Activated T-cell treated with anti-CD3 and anti-CD28 coated beads for 24 hours (primary cell): ENCODE measurements at regions not wholly inside any gene's neighbourhood (a gene's known extent, or its start where the extent isn't known, plus 50 kb on each side); places are given as distances from the start of the nearest gene placed in this dataset.
"Not testable (repeated sequence)": the region's sequence is repeated elsewhere in the genome, so short reads cannot be mapped to it uniquely, and the experiment has no call there.

ENCODE experiments used
- DNase-seq: peaks from one replicate; pipeline ENCODE4 v3.0.0-alpha.2; 2020; ENCODE audit warnings: low read depth

DNA sequence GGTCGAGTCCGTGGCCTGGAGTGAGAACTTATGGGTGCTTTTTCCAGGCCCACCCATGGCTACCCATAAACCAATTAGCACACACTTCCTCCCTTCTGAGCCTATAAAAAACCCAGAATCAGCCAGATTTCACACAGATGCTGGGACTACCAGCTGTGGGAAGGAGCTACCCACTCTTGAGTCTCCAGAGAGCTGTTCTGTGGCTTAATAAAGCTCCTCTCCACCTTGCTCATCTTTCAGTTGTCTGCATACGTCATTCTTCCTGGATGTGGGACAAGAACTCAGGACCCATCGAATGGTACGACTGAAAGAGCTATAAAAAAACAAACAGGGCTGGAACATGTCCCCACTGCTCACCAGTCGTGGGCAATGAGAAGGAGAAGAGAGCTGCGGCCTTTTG, 555.4 kb upstream of the CCDC54 start:
- no peak for DNase-seq

DNA sequence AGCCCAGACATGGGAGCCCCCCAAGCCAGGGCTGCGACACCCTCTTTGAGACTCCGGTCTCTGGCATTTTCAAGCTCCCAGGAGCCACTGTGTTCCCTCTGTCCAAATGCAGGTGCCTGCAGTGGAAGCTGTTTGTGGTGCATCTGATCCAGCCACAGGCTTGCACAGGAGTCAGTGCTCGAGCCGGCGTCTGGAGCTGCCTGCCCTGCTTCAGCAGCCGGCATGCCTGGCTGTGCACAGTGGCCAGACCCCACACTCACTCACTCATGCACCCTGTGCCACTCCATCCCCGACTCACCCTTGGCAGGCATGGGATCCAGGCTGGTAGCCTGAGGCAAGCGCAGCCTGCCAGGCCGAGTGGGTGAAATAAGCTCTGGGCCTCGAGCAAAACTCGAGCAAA, 555.0 kb upstream of the CCDC54 start:
- DNase-seq, result no peak

DNA sequence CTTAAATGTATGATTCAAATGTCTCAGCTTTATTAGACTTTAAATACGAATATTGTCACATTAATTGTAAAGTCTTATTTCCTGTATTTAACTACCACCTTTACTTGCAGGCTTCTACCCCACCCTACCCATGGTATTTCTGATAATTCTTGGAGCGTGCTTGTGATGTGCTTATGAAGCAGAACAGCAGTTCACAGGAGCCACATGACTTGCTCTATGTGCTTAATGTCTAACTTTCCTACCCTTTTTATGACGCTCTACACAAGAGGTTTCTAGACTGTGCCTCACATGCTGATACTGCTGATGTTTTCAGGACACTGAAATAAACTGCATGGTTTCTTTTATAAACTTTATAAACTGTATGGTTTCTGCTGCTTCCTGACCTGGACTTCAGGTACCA, 553.5 kb upstream of the CCDC54 start:
- DNase-seq, result no peak

DNA sequence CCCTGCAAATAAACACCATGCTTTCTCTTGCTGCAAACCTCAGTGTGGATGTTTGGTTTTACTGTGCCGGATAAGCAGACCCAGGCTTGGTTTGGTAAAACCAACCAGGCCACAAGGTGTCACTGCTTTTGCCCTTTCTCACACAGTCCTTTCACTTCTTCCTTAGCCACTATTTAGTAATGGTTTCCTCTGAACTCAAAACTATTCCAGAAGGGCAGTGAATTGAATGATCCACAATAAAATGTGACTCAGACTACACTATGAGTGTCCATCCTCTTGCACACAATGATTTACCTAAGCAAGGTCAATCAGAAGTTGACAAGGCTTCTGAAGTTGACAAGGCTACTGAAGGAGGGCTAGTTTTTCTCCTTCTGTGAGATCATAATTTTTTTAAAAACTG, 552.4 kb upstream of the CCDC54 start:
- DNase-seq, result no peak

DNA sequence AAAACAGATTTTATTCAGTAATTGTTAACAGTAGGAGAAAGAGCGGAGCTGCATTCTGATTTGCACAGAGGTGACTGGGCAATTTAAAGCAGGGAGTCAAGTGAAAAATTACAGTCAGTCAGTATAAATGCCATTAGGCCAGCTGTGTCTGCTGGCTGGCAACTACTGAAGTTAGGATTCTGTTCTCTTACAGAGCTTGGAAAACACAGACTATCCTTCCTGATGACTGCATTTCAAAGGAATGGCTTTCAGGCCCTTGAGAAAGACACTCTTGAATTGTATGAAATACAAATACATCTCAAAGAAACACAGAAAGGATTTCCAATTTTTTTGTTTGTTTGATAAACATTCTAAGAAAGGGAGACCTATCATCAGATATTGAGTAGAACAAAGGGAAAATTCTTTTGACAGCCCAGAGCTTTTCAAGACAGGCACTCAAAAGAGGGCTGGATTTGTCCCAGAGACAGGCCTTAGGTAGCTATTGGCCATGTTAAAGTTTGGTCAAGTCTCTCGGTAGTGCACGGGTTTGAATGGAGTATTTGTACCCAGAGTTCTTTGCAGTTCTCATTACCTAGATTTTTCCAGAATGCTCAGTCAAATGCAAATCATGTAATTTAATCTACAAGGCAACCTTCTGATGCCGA, 551.2 kb upstream of the CCDC54 start:
- DNase-seq, result no peak

DNA sequence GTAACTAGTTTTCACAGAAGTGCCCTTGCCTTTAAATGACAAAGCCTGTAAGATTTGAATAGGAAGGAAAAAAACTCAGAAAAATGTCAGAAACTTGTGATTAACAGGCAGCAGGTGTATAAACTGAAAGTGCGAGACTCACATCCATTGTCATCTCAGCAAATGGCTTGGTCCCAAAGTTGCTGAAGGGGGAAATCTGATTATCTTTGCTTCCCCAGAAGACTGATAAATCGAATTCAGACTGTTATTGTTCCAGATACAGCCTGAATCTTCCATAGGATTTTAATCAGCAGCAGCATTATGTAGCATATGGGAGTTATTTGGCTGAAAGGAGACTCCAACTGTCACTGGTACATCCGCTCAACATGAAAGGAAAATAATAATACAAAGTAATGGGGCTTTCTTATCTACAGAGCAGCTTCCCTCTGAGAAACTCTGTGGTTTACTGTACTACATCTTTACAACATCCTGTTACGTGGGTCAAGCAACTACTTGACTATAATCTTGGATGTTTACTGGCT, 550.4 kb upstream of the CCDC54 start:
- DNase-seq, result no peak

DNA sequence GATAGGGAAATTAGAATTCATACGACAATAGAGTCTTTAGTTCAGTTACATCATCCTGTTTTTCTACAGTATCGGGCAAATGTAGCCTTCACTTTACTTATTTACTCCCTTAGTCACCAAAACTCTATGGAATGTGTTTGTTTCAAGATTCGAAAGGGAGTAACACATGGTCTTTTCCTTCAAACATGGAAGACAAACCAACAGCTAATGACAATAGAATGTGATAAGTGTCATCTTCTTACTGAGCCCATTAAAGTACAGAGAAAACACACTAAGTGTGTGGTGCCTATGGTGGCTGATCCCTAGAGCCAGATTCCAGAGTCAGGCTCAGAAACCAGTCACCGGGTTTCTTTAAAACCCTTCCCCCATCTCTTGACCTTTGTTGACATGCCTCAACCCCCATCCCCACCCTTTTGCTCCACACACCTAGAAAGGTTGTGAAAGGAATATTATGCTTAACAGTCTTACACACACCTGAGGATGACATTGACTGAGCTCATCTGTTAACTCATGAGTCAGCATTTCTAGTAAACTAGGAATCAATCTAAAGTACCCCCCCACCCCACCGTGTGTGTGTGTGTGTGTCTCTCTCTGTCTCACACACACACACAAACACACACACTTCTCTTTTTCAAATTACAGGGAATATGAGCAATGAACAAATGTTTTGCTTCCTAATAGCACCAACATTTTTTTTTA, 549.6 kb upstream of the CCDC54 start:
- DNase-seq, result no peak

DNA sequence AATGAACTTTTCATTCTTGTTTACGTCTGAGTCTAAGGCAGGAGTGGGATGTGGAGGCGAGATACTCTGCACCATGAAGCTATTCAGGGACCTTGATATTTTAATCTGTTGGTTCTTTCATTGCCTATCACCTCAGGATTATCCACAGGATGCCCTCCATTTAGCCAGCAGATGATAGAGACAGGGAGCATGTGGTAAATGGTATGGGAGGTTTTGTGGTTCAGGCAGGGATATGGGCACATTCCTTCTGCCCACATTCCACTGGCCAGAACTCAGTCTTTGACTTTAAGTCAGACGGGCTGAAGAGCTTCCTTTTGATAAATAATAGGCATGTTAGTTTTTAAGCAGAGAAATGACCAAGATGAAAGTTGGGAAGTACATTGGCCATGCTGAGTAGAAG, 548.0 kb upstream of the CCDC54 start:
- no peak for DNase-seq

DNA sequence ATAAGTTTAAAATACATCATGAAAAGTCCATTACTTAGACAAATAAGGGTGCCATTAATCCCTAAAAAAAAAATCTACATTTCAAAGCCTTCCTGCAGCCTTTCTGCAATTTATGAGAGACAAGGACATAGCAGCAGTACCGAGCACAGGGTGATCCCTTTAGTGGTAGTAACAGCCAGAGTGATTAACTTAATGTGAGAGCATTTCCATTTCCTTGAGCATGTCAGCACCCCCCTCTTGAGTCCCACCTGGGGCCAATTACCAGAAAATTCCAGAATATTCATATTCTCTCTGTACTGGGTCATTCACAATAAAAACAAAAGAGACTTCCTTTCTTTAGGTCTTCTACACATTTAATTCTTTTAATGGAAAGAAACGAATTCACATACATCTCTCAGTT, 546.9 kb upstream of the CCDC54 start:
- no peak for DNase-seq

DNA sequence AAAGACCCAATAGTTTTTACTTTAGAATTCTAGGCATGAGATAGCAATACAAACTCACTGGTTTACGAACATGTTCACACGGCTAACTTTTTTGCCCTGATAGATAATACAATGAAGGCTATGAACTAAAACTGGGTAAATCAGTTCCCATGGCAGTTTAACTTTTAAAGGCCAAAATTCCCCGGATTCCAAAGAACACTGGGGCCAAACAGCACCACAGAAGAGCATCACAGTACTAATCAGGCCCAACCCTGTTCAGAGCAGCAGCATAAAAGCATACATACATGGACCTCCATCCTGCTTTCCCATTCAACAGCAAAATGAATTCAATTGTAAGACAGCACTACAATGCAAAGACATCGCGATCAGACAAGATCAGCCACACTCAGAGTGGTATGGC, 540.3 kb upstream of the CCDC54 start:
- DNase-seq, result no peak

DNA sequence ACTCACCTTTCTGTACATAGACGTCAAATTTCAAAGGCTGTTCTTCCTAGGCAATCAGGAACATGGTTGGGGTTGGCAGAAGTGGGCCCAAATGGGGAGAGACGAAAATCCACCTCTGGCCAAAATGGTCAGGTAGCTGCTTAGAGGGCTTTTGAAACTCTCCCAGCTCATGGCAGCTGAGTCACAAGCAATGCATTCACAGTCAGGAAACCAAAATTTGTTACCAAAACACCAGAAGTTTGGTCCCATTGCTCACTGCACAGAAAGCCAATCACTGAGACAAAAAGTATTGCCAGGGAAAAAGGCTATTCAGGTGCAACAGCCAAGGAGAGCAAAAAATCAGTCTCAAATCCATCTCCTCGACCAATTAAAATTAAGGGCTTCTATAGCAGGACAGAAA, 539.6 kb upstream of the CCDC54 start:
- no peak for DNase-seq

DNA sequence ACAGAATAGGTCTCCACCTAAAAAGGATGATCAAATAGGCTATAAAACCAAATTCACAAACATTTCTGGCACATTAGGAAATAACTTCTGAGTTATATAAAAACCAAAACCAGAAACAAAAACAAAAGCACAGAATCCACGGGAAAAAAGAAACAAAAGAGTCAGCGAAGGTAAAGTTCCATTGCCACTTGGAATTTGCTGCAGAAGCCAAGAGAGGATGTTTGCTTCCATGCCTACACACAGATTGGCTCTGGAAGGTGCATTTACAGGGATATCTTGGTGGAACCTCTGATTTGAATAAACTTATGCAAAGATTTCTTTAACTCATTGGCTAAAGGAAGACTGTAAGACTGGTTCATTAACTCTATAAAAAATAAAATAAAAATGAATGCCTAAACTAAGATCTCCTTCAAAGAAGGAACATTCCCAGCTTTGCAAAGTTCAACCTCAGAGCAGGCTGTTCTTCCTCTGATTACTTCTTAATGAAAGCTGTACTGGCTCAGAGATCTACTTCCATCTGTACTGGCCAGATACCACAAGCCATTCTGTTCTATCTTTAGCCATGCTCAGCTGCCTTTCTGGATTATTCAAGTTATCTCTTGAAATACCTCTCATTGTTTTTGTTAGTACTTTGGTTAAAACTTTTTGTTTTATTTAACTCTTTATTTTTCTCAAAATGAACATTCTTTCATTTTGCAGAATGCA, 537.5 kb upstream of the CCDC54 start:
- DNase-seq, result no peak

DNA sequence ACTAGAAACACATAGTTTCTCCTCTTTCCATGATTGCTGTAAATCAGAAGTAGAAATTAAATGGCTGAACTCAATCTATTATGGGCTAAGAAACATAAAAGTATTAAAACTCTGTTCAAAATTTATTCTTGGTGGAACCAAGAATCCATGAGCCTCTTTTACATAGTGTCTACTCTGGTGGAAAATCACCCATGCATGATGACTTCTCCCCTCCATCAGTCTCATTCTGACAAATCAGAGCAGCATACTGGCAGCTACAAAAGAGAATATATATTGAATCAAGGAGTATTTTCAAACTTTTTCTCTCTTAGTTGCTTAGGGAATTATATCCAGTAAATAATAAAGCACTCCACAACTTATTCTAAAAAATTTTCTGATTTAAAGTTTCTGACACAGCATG, 536.9 kb upstream of the CCDC54 start:
- DNase-seq, result no peak

DNA sequence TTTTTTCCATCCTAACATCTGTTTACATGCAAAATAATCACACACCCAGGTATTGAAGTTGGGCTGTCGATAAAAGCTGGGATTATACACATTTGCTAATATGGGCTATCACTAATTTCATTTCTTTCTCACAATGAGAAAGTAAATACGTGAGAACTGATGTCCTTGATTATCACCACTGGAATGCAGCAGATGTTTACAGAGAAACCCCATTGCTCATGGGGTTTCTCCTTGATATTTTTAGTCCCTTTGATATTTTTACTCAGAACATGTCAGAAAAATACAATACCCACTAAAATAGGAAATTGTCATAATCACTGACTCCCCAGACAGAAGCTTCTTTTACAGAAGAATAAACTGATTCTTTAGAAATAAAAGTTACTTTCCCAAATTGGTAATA, 535.1 kb upstream of the CCDC54 start:
- DNase-seq, result no peak

DNA sequence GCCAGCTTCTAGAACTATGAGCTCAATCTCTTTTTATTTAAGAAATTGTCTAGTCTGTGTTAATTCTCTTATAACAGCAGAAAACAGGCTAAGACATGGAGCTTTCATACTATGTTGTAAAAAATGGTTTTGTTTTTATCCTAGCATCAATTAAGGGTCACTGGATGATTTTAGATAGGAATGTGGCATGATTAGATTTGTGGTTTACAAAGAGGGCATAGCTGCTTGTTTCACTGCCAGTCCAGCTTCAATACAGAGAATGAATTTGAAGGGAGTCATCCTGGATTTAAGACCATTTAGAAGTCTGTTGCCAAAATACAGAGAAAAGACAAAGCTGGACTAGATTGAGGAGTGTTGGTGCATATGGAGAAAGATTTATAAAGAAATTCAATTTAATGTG, 532.6 kb upstream of the CCDC54 start:
- no peak for DNase-seq

DNA sequence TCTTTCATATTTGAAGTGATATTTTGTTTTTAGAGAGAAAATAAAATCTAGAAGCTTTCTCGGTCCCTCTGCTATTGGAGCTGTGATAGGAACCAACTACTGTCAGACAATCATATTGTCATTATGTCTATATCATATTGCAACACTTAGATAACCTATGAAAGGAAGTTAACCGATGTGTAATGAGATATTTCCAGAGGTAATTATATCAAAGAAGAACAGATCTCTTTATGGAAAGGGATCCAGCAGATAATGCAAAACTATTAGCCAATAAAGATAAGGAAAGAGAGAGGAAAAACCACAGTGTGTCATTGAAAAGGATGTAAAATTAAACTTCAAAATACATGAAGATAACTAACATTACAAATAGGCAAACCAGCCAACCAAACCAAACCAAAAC, 529.1 kb upstream of the CCDC54 start:
- no peak for DNase-seq

DNA sequence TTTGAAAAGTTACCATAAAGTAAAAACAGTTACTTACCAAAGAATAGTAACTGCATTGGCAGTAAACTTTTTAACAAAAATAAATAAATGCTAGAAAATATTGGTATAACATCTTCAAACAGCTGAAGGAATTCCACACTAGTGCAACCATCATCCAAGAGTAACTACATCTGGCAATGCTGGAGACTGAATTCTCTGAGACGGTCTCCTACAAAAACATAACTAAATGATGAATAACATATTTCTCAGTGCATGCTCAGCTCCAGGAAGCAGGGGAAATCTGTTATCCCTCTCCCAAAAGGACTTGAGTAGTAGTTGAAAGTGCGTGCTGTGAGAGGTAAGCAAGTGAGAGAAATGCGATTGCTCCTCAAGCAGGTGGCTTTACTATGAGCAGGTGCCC, 526.8 kb upstream of the CCDC54 start:
- no peak for DNase-seq

DNA sequence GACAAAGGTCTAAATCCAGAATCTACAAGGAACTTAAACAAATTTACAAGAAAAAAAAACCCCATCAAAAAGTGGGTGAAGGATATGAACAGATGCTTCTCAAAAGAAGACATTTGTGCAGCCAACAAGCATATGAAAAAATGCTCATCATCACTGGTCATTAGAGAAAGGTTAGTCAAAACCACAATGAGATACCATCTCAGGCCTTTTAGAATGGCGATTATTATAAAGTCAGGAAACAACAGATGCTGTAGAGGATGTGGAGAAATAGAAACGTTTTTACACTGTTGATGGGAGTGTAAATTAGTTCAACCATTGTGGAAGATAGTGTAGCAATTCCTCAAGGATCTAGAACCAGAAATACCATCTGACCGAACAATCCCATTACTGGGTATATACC, 518.9 kb upstream of the CCDC54 start:
- DNase-seq, result not testable (repeated sequence)

DNA sequence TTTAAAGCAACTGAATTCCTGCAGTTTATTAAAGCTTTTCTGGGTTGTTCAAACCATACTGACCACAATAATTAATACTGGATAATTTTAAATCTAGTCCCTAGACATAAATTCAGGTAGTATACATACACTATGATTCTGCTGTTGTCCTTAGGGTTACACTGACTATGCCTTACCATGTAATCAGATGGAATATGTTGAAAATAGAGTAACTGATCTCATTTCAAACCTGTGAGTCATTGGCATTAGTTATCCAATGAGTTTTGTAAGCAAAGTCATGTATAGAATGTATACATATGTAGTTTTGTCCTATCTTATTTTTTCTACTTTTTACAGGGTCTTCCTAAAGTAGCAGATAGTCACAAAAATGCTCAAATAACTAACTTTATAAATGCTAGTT, 517.1 kb upstream of the CCDC54 start:
- no peak for DNase-seq

DNA sequence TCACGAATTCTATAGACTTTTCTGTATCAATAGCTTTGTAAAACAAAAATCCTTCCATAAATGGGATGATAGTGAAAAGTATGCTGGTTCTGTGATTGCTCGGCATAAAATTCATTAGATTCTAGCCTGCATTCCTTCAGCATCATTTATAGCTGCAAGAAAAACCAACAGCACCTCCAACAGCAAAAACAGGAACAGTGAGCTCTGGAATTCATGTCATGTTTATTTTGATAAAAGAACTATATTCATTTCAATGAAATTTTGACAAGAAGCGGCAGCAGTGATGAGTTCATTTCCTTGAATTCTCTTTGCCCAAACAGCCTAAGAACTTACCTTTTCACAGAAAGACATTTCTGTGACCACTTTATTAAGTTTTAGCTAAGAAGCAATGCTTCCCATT, 515.2 kb upstream of the CCDC54 start:
- DNase-seq, result no peak

DNA sequence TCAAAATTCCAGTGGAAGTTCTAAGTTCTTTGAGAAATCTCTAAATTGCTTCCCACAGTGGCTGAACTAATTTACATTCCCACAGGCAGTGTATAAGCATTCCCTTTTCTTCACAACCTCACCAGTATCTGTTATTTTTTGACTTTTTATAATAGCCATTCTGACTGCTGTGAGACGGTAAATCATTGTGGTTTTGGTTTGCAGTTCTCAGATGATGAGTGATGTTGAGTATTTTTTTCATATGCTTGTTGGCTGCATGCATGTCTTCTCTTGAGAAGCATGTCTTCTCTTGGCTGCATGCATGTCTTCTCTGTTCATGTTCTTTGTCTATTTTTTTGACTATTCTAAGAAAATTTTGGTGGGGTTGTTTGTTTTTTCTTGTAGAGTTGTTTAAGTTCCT, 499.6 kb upstream of the CCDC54 start:
- no peak for DNase-seq

DNA sequence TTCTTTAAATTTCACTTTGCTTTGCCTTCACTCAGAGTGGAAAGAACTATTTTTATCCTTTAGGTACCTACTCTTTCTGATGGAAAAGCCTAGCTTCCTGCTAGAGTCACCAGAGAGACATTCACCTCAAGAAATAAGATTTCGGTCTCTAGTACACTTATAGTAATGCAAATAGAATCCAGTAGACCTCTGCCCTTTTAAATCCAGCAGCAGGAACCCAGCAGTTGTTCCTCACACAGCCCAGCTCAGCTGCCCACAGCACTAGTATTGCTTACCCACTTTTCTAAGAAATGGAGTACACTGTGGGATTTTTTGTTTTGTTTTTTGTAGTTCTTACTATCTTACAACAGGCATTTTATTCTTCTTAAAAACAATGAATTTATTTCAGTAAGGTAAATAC, 497.0 kb upstream of the CCDC54 start:
- DNase-seq, result no peak

DNA sequence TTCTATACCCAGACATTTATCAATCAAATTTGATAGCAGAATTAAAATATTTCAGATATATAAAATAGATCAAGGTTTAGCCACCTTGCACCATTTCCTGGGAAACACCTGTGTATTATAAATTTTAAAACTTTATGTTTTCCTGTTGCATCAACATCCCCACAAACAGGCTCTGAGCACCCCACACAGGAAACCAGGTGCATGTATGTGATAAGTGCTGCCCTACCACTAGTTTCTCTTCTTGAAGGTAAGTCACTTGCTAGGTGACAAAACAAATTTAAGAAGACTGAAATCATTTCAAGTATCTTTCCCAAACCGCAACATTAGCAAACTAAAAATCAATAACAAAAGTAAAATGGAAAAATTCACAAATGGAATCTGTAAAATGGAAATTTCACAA, 496.1 kb upstream of the CCDC54 start:
- DNase-seq, result no peak
